ENCODE measurements at regions not wholly inside any gene's neighbourhood (a gene's known extent, or its start where the extent isn't known, plus 50 kb on each side); places are given as distances from the start of the nearest gene placed in this dataset.

DNA sequence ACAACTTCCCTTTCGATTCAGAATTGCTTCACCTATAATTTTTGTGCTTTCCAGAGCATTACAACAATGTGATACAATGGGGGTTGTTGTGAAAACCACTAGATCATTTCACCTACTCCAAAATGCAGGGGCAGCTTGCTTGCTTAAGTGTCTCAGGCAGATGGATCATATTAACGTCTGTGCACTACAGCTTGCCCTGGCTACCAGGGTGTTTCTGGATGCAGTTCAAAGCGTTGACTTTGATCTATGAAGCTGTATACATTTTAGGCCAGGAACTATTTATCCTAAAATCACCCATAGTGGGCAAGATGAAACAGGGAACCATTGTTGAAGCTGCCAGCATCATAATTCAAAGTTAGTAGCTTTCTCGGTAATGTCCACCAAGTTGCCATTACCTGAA, 339.5 kb upstream of the HSF2 start:
- TF ChIP-seq EZH2phosphoT487 (IDR thresholded peaks at IDR 0.05; ENCODE audit: borderline replicate concordance, low read length) = no peak
- TF ChIP-seq, protein P1, sequence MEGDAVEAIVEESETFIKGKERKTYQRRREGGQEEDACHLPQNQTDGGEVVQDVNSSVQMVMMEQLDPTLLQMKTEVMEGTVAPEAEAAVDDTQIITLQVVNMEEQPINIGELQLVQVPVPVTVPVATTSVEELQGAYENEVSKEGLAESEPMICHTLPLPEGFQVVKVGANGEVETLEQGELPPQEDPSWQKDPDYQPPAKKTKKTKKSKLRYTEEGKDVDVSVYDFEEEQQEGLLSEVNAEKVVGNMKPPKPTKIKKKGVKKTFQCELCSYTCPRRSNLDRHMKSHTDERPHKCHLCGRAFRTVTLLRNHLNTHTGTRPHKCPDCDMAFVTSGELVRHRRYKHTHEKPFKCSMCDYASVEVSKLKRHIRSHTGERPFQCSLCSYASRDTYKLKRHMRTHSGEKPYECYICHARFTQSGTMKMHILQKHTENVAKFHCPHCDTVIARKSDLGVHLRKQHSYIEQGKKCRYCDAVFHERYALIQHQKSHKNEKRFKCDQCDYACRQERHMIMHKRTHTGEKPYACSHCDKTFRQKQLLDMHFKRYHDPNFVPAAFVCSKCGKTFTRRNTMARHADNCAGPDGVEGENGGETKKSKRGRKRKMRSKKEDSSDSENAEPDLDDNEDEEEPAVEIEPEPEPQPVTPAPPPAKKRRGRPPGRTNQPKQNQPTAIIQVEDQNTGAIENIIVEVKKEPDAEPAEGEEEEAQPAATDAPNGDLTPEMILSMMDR (IDR thresholded peaks at IDR 0.05; ENCODE audit: low read depth, low read length, poor library complexity, severe bottlenecking) = no peak

Measured in DOHH2 (cell line).